Dermis microvascular lymphatic vessel endothelial cell (primary cell): ENCODE measurements at regions not wholly inside any gene's neighbourhood (a gene's known extent, or its start where the extent isn't known, plus 50 kb on each side); places are given as distances from the start of the nearest gene placed in this dataset.
"Not testable (repeated sequence)": the region's sequence is repeated elsewhere in the genome, so short reads cannot be mapped to it uniquely, and the experiment has no call there.

Experiments used
- DNase-seq, 2 donors: peaks; one replicate each; pipeline versions ENCODE4 v3.0.0 to v3.0.0-alpha.2; 2010; ENCODE audit warnings: low read depth in 2 of 2

DNA sequence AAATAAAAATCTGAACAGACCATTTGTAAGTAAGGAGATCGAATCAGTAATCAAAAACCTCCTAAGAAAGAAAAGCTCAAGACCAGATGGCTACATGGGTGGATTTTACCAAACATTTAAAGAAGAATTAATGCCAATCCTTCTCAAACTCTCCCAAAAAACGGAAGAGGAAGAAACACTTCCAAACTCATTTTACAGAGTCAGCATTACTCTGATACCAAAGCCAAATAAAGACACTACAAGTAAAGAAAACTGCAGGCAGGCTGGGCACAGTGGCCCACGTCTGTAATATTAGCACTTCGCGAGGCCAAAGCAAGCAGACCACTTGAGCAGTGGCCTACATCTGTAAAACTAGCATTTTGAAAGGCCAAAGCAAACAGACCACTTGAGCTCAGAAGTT, 159.8 kb downstream of the DPY19L2 start:
- DNase-seq: no peak

DNA sequence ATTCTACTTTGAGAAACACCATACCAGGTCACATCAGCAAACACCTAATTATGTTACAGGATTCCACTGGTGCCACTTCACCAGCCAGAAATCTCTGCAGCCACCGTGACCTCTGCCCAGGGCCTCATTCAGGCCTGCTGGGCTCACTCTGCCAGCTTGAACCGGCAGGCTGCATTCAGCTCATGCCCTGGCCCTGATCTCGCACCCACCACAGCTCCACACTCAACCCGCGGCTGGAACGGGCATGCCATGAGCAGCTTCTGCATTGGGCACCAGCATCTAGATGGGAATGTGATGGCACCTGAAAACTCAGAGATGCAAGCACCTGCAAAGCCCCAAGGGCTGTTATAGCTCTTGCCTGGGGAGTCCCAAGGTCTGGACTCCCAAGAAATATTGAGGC, 168.7 kb downstream of the DPY19L2 start:
- no peak for DNase-seq

DNA sequence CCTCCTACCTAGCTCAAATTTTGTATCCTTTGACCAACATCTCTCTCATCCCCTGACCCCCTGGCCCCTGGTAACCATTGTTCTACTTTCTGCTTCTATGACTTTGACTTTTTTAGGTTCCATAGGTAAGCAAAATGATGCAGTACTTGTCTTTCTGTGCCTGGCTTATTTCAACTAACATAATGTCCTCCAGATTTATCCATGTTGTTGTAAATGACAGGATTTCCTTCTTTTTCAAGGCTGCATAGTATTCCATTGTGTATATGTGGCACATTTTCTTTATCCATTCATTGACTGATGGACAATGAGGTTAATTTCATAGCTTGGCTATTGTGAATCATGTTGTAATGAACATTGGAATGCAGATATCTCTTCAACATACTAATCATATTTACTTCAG, 170.1 kb downstream of the DPY19L2 start:
- DNase-seq: no peak

DNA sequence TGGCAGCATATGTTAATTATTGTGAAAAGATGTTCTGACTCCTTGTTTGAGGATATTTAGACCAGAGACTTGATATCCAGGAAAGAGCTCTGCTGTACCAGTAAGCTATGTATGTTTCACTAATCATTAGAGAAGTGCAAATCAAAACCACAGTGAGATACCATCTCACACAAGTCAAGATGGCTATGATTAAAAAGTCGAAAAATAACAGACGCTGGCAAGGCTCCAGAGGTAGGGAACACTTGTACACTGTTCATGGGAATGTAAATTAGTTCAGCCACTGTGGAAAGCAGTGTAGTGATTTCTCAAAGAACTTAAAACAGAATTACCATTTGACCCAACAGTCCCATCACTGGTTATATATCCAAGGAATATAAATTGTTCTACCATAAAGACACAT, 171.6 kb downstream of the DPY19L2 start:
- DNase-seq: no peak

DNA sequence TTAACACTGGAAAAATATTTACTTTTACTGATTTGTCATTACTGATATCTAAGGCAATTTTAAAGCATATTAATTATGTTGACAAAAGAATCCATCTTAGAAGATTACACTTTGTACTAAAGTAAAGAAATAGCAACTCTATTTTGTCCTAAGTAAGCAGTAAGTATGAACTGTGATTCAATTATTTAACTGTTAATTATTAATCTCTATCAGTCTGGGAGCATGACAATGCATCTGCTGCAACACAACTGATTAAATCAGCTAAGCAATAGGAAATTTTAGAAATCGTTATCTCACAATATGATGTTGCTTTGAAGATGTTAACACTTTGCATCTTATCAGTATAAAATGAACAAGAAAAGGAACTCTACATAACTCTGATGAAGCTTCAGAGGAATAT, 172.3 kb downstream of the DPY19L2 start:
- no peak for DNase-seq

DNA sequence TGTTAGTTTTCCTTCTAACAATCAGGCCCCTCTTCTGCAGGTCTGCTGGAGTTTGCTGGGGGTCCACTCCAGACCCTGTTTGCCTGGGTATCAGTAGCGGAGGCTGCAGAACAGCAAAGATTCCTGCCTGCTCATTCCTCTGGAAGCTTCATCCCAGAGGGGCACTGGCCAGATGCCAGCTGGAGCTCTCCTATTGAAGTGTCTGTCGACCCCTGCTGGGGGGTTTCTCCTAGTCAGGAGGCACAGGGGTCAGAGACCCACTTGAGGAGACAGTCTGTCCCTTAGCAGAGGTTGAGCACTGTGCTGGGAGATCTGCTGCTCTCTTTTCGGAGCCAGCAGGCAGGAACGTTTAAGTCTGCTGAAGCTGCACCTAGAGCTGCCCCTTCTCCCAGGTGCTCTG, 174.9 kb downstream of the DPY19L2 start:
- DNase-seq: peak in 1 of 2 donors; percentile 0

DNA sequence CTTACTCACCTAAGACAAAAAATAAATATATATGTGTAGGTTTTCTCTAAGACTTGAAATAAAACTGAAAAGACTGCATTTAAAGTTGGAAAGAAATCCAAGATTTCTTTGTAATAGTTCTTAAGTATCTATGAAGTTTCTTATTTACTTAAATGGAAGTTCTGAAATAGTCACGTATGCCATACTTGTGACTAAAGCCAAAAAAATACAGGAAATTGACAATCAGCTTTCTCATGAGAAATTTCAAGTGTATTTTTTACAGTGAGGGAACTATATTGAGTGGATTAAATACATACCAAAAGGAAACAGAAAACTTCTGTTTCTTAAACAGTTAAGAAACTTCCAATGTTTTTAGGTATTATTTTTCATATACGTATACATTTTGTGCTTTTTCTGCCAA, 188.1 kb downstream of the DPY19L2 start:
- DNase-seq: no peak

DNA sequence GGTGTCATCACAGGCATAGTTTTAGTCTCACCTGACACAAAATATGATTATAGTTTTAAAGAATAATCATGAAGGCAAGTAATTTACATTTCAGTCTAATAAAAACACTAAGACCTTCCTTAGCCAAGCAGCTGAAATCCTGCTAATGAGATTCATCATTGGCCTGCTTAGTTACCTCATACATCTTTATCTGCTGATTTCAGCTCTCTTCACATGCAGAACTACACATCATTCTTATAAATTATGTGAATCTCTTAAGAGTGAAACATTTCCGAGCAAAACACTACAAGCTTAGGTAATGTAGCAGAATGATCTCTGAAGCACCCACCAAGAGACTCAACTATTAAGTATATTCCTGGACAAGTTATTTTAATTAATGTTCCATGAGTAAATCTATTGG, 198.1 kb downstream of the DPY19L2 start:
- no peak for DNase-seq

DNA sequence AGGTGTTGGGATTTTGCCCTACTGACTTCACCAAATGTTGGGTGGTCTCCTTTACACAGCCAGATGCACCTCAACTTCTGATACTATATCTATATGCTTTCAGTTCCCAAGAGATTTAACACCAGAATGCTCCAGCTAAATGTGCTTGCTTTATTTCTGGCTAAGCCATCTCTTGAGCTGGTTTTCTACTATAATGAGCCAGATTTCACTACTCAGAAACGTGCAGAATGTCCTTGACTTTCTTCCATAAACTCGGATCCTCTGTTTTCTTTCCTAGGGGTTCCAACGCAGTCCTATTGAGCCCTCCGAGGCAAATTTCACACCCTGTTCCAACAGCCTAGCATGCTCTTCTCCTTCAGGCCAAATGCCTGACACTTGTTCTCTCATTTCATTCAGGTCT, 200.3 kb downstream of the DPY19L2 start:
- no peak for DNase-seq

DNA sequence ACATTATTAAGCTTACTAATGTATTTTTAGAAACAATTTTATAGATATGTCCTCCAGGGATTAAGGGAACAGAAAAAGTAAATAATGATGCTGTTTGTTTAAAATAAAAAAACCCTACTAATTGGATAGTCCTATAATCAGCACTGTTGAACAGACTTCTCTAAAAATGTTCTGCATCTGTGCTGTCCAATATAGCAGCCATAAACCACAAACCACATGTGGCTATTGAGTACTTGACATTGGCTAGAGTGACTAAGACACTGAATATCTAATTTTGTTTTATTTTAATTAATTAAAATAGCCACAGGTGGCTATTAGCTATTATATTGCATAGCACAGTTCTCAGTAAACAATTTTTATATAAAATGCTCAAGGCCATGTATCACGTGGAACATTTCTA, 210.4 kb downstream of the DPY19L2 start:
- no peak for DNase-seq

DNA sequence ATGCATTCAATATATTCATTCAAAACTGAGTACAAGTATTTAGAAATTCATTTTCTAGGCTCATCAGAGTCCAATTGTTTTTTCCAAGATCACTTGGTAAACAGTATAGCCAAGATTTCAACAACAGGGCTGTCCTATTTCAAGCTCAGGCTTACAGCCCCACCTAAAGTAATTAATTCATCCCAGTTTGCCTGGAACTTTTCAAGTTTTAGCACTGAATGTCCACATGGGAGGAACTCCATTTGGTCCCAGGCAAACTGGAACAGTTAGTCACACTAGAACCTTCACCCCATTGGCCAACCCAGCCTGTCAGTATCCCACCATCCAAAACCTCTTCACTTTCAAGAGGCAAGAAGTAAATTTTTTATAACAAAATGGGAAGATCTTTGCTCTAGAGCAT, 210.9 kb downstream of the DPY19L2 start:
- DNase-seq: no peak

DNA sequence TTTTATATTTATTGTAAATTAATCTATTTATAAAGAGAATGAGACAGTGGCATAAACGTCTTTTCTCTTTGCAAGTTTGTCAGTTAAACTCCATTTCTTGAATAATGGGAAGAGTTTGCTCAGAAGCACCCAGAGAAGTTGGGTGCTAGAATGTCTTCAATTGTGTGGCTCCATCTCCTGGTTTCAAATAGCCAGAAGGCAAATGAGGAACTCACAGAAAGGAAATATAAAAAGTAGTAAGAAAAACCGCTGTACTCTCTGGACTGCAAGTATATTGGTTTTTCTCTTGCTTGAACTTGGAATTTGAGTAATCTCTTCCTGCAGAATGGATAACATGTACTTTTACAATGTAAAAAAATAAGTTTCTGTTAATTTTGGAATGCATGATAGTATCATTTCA, 217.5 kb downstream of the DPY19L2 start:
- DNase-seq: no peak

DNA sequence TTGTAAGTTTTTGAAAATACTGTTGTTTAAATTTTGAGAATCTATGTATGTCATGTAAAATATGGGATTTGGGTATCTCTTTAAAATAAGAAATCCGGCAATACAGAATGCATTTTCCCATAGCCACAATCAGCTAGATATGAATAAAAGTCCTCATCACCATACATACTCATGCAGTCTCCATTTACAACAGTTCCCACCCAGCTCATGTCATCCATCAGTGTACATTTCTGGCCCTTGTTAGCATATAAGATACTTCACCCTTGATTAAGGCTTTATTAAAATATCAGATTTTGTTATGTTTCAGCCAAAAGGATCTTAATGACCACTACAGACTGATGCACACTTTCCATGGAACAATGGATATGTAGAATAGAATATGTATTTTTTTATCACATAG, 218.0 kb downstream of the DPY19L2 start:
- no peak for DNase-seq

DNA sequence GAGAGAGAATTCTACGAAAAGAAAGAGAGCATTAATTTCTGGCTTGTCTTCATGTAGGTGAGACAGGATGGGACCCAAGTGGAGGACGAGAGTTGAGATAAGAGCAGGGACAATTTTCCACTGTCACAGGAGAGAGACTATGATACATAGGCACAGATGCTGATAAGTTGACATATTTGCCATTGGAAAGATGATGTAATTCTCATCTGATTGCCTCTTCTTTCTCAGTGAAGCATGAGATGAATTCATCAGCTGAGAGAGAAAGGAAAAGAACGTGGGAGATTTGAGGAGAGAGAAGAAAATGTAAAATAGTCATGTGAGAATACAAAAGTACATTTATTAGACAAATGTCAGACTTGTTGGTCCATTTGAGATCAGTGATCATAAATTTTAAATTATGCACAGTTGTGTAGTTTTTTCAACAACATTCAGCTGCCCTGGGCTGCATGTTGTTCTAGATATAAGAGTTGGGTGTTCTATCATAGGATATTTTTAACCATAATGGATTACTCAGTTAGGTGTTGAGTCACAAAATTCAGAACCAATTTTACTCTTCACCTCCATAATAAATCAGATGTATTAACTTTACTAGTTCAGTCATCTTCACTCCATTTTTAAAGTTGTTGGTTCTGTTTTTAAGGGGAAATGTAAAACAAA, 222.9 kb downstream of the DPY19L2 start:
- DNase-seq: no peak

DNA sequence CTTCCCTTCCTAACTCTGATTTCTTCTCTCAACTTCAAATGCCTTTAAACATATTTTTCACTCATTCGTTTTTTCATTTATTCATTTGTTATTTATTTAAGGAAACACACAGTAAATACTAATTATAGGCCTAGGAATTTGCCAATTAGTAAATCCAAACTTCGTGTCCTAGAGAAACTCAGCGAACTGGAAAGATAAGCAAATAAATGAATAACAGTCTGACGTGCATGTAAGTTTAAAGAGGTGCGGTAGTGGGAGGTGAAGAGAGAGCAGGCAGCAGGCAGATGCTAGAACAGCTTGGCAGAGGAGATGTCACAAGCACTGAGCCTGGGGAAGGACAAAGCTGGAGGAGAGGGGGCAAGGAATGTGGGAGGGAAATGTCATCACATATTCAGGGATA, 228.2 kb downstream of the DPY19L2 start:
- DNase-seq: no peak

DNA sequence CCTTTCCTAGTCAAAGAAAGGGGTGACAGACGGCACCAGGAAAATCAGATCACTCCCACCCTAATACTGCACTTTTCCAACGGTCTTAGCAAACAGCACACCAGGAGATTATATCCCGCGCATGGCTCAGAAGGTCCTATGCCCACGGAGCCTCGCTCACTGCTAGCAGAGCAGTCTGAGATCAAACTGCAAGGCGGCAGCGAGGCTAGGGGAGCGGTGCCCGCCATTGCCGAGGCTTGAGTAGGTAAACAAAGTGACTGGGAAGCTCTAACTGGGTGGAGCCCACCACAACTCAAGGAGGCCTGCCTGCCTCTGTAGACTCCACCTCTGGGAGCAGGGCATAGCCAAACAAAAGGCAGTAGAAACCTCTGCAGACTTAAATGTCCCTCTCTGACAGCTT, 233.9 kb downstream of the DPY19L2 start:
- not testable (repeated sequence) for DNase-seq

DNA sequence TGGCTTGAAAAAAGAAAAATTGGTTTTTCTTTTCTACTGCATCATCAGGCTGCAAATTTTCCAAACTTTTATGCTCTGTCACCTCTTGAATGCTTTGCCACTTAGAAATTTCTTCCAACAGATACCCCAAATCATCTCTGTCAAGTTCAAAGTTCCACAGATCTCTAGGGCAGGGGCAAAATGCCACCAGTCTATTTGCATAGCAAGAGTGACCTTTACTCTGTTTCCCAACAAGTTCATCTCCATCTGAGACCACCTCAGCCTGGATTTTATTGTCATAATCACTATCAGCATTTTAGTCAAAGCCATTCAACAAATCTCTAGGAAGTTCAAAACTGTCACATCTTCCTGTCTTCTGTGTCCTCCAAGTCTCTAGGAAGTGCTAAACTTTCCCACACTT, 240.3 kb downstream of the DPY19L2 start:
- not testable (repeated sequence) for DNase-seq

DNA sequence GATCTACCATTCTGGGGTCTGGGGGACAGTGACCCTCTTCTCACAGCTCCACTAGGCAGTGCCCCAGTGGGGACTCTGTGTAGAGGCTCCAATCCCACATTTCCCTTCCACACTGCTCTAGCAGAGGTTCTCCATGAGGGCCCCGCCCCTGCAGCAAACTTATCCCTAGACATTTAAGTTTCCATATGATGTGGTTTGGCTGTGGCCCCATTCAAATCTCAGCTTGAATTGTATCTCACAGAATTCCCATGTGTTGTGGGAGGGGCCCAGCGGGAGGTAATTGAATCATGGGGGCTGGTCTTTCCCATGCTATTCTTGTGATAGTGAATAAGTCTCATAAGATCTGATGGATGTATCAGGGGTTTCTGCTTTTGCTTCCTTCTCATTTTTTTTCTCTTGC, 241.3 kb downstream of the DPY19L2 start:
- DNase-seq: not testable (repeated sequence)

DNA sequence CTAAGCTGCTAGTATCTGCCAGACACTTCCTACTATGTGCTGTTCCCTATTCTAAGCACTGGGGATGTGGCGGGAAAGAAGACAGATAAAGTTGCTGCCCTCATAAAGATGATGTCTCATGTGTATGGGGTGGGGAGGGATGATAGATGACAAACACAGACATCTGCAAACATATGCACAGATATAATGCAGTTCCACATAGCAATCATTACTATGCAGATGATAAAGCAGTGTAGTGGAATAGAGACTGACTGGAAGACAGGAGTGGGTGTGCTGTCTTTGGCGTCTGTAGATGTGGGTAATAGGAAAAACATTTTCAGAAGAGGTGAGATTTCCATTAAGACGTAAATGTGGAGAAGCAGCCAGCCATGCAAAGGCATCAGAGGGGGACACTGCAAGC, 243.6 kb downstream of the DPY19L2 start:
- DNase-seq: no peak

DNA sequence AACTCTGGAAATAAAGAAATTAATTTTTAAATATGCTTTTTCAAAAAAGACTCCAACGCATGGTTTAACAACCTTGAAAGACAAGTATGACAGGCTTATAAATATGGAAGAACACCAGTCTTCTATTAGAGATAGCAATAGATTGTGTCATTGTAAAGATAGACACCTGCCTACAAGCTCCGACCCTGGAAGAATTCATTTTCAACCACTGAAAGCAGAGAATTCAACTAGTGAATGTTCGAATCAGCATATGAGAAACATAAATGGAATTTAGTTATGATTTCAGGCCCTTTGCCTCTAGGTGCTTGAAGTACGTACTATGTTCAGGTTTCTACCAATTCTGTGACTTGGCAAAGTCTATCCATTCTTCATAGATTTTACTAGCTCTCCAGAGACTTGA, 244.5 kb downstream of the DPY19L2 start:
- DNase-seq: no peak

DNA sequence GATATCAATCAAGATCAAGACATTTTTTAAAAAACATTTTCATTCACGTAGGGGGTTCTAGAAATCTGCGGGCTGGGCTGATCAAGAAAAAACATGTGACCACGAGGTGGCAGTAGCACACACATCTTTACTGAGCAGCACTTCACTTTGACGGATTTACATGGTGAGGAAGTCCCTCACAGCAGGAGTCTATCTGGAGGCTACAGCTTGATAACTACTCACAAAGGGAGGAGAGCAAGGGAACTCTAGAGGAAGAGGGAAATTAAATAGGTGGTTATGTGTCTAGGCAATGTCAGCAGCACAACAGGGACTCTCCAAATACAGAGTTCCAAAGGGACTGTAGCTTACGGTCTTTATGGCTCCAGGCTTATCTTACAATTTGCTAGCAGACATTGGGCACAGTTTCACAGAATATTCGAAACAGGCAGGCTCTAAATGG, 248.1 kb downstream of the DPY19L2 start:
- peak; percentile 33 to 75 for DNase-seq

DNA sequence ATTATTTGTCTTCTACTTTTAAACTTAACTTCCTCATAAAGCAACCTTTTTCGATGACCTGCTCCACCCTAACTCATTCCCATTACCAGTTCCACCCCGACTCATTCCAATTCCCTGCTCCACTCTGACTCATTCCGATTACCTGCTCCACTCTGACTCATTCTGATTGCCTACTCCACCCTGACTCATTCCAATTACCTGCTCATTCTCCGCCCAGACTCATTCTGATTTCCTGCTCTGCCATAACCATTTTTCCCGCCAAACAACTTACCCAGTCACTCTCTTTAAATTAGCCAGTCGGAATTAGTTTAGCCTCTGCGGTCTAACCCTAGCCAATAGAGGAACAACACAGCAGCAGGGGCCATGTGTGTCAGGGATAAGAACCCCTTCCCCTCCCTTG, 249.1 kb downstream of the DPY19L2 start:
- DNase-seq: peak in 1 of 2 donors; percentile 23

DNA sequence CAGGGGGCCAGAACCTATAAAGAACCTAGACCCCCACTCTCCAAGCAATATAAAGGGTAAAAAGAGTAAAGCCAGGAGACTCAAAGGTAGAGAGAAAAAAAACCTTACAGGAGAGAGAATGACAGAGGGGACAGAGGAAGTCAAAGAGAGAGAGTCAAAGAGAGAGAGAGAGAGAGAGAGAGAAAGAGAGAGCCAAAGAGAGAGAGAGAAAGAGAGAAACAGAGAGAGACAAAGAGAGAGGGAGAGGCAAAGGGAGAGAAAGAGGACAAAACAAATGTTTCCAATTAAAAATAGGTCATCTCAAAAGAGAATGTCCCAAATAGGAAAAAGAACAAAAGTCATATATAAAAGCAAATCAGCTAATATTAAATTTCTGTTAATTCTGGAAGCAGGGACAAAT, 251.5 kb downstream of the DPY19L2 start:
- DNase-seq: no peak

DNA sequence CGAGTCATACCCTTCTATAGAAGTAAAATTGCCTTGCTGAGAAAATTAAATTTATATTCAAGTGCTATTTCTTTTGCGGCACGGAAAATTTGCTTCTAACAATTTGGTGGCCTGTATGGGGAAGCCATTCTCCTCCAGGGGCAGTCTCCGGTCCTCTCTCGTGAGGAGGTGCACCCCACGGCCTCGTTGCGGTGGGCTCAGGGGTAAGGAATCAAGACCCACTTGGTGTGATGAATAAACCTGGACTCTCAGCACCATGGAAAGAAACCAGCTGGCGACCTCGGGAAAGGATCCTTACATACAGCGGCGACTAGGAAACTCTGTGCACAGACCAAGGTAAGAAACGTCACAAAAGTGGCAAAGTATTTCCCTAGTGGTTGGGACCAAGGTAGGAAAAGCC, 252.9 kb downstream of the DPY19L2 start:
- no peak for DNase-seq
